K562 (cell line): ENCODE measurements at regions not wholly inside any gene's neighbourhood (a gene's known extent, or its start where the extent isn't known, plus 50 kb on each side); places are given as distances from the start of the nearest gene placed in this dataset.

ENCODE experiments used
- ATAC-seq: fragments of 200-7000 bp; cut with Tn5 transposase; 3 replicates; pipeline ENCODE4 v1.9.1; 2020; ENCODE audit warnings: moderate library complexity
- BruUV-seq: library from RNA; stranded (reverse); fragments of 400-500 nt; replicated peaks from 2 replicates; lab custom pipeline; 2021; lab: Mats Ljungman, UMichigan
- CTCF ChIA-PET: fragments of 300-600 bp; formaldehyde crosslinking; extraction: SDS; loops from one replicate; lab custom pipeline; 2021; ENCODE audit warnings: low intra/inter-chr PET ratio; lab: Yijun Ruan, JAX
- POLR2A ChIA-PET: fragments of 300-600, 350-650 bp; sonication (Branson Sonifier 250); formaldehyde crosslinking; extraction: SDS; loops from one replicate; lab custom pipeline; 2021; ENCODE audit warnings: antibody characterized with exemption, inconsistent platforms; lab: Yijun Ruan, JAX
- DNase-seq, 4 experiments: peaks; one replicate each; pipeline versions ENCODE4 v3.0.0 to v3.0.0-alpha.2; 2011 to 2018; ENCODE audit warnings: low spot score in 3 of 4, mixed read lengths in 3 of 4; ENCODE audit errors: extremely low read depth in 1 of 4
- FAIRE-seq: peaks from 2 replicates; lab custom pipeline; 2011; peaks lifted over from hg19 to GRCh38; lab: Jason Lieb, UNC
- H2AFZ ChIP-seq: 2 replicates; pipeline ENCODE4 v1.6.0; 2011; ENCODE audit warnings: low read depth, low read length, control low read depth, inconsistent platforms
- H3K27ac ChIP-seq: fragments of 200-600 bp; 3 replicates; pipeline ENCODE4 v1.8.0; 2011; ENCODE audit warnings: low read depth, mild to moderate bottlenecking, control low read depth, inconsistent platforms, low read length, moderate library complexity, mixed read lengths; ENCODE audit errors: extremely low read depth
- H3K27me3 ChIP-seq, 2 experiments: fragments of 300-600 bp in 1 of 2; 2 replicates in 1 of 2; 3 replicates in 1 of 2; pipeline versions ENCODE4 v1.6.0 to v1.8.0; 2011; ENCODE audit warnings: inconsistent platforms in 2 of 2, low read length in 2 of 2, mild to moderate bottlenecking in 1 of 2, mixed read lengths in 1 of 2, moderate library complexity in 1 of 2; ENCODE audit not compliant: control insufficient read depth in 2 of 2, insufficient read depth in 2 of 2
- H3K36me3 ChIP-seq: fragments of 300-600 bp; 3 replicates; pipeline ENCODE4 v1.8.0; 2011; ENCODE audit warnings: mild to moderate bottlenecking, low read length, inconsistent platforms; ENCODE audit not compliant: control insufficient read depth, insufficient read depth
- H3K4me1 ChIP-seq, 2 experiments: fragments of 200-600 bp in 1 of 2; replicated peaks in 1 of 2; 2 replicates in 1 of 2; 3 replicates in 1 of 2; pipeline versions ENCODE4 v1.5.1 to v1.8.0; 2011; ENCODE audit warnings: inconsistent platforms in 2 of 2, low read length in 2 of 2, mild to moderate bottlenecking in 1 of 2, mixed read lengths in 1 of 2, moderate library complexity in 1 of 2; ENCODE audit not compliant: control insufficient read depth in 2 of 2, insufficient read depth in 2 of 2
- H3K4me2 ChIP-seq: 2 replicates; pipeline ENCODE4 v1.6.1; 2011; ENCODE audit warnings: low read length, control low read depth, inconsistent platforms, mixed read lengths; ENCODE audit not compliant: insufficient read depth
- H3K4me3 ChIP-seq: fragments of 200-600 bp; sonication (generic), shearing (Covaris generic); 2 replicates; pipeline ENCODE4 v1.5.1; 2016; ENCODE audit warnings: control low read depth, inconsistent platforms
- H3K79me2 ChIP-seq: fragments of 200-600 bp; 3 replicates; pipeline ENCODE4 v1.8.0; 2011; ENCODE audit warnings: low read length, inconsistent platforms; ENCODE audit not compliant: control insufficient read depth, insufficient read depth
- H3K9ac ChIP-seq, 2 experiments: 2 replicates each; pipeline versions ENCODE4 v1.6.0 to v1.6.1; 2011; ENCODE audit warnings: low read depth in 2 of 2, low read length in 2 of 2, control low read depth in 1 of 2, inconsistent platforms in 1 of 2, mild to moderate bottlenecking in 1 of 2, mixed read lengths in 1 of 2; ENCODE audit not compliant: insufficient read depth in 1 of 2
- H3K9me1 ChIP-seq: one replicate; pipeline ENCODE4 v1.6.0; 2011; ENCODE audit warnings: inconsistent platforms, mild to moderate bottlenecking, low read length, moderate library complexity; ENCODE audit not compliant: control insufficient read depth, insufficient read depth
- H3K9me3 ChIP-seq: replicated peaks from 2 replicates; pipeline ENCODE4 v1.5.1; 2011; ENCODE audit warnings: low read depth, low read length, inconsistent platforms; ENCODE audit not compliant: control insufficient read depth, insufficient read depth
- H4K20me1 ChIP-seq: replicated peaks from 2 replicates; pipeline ENCODE4 v1.6.1; 2011; ENCODE audit warnings: low read length, inconsistent platforms, mixed read lengths; ENCODE audit not compliant: control insufficient read depth, insufficient read depth
- CREB3 ChIP-seq: fragments of 450-650 bp; conservative IDR thresholded peaks from 2 replicates; pipeline ENCODE4 v1.6.1; 2016; ENCODE audit warnings: missing genetic modification characterization, low read depth, mild to moderate bottlenecking, missing compliant biosample characterization, moderate library complexity
- DIDO1 ChIP-seq: fragments of 450-650 bp; IDR thresholded peaks from 2 replicates; pipeline ENCODE4 v1.6.1; 2016; ENCODE audit warnings: low read depth, missing biosample characterization, missing genetic modification characterization
- GABPB1 ChIP-seq: sonication (generic); formaldehyde crosslinking; IDR thresholded peaks from 2 replicates; pipeline ENCODE4 v1.8.0; 2022; ENCODE audit warnings: mild to moderate bottlenecking, missing genetic modification reagents
- KDM4B ChIP-seq, 2 experiments: fragments of 450-650 bp in 1 of 2; sonication (generic) in 1 of 2; IDR thresholded peaks; 2 replicates each; pipeline ENCODE4 v1.6.1; 2016 to 2017; ENCODE audit warnings: borderline replicate concordance in 2 of 2, antibody characterized with exemption in 1 of 2, low read depth in 1 of 2, mild to moderate bottlenecking in 1 of 2
- MEF2D ChIP-seq: conservative IDR thresholded peaks from 2 replicates; pipeline ENCODE4 v1.6.1; 2016; ENCODE audit warnings: low read depth, missing genetic modification characterization, missing compliant biosample characterization
- MXD1 ChIP-seq: fragments of 250-450 bp; sonication (Bioruptor Pico); IDR thresholded peaks from 2 replicates; pipeline ENCODE4 v1.8.0; 2021; ENCODE audit warnings: borderline replicate concordance, mild to moderate bottlenecking, moderate library complexity; ENCODE audit not compliant: poor library complexity, severe bottlenecking
- PHB ChIP-seq: fragments of 250-450 bp; sonication (Bioruptor Pico); IDR thresholded peaks from 2 replicates; pipeline ENCODE4 v1.5.0; 2021
- POLR3A ChIP-seq: IDR thresholded peaks from 2 replicates; pipeline ENCODE4 v1.6.1; 2011; ENCODE audit warnings: borderline replicate concordance, mild to moderate bottlenecking, moderate library complexity; ENCODE audit not compliant: insufficient read length, insufficient read depth; ENCODE audit errors: extremely low read depth
- SETDB1 ChIP-seq: IDR thresholded peaks from one replicate; pipeline ENCODE4 v1.6.1; 2012; ENCODE audit warnings: low read length, control low read depth, inconsistent platforms
- XRCC3 ChIP-seq: fragments of 450-650 bp; IDR thresholded peaks from 2 replicates; pipeline ENCODE4 v1.6.1; 2017; ENCODE audit warnings: mild to moderate bottlenecking, moderate library complexity
- ZNF165 ChIP-seq: fragments of 250-450 bp; sonication (Bioruptor Pico); IDR thresholded peaks from 2 replicates; pipeline ENCODE4 v1.4.0; 2020; ENCODE audit warnings: borderline replicate concordance
- ZNF282 ChIP-seq: sonication (generic); formaldehyde crosslinking; IDR thresholded peaks from 2 replicates; pipeline ENCODE4 v1.8.1; 2023; ENCODE audit warnings: missing genetic modification reagents
- ZNF511 ChIP-seq: sonication (generic); formaldehyde crosslinking; IDR thresholded peaks from 2 replicates; pipeline ENCODE4 v1.8.0; 2022; ENCODE audit warnings: mild to moderate bottlenecking, missing genetic modification reagents
- ZSCAN29 ChIP-seq: fragments of 450-650 bp; IDR thresholded peaks from 2 replicates; pipeline ENCODE4 v1.6.1; 2017
- WGBS: fragments of 100-300 bp; shearing (Covaris generic); methylation state at CpG from one replicate; pipeline ENCODE4 v1.1.6; 2016; ENCODE audit warnings: low coverage, mixed read lengths; ENCODE audit not compliant: insufficient coverage; ENCODE audit errors: missing lambda C conversion rate; 5-methylcytosine and 5-hydroxymethylcytosine counted together
- in situ Hi-C: fragments of 300-500 bp; cut with MboI; formaldehyde crosslinking; loops from 4 replicates; pipeline ENCODE4 v1.15.0; 2018; ENCODE audit warnings: inconsistent platforms, mixed read lengths
- intact Hi-C: fragments of 100-400 bp; cut with micrococcal nuclease; formaldehyde crosslinking; loops from 2 replicates; pipeline ENCODE4 v1.14.2; 2022
- TF ChIP-seq, protein P1 (sequence below): fragments of 450-650 bp; IDR thresholded peaks from 2 replicates; pipeline ENCODE4 v1.6.1; 2018; ENCODE audit warnings: mild to moderate bottlenecking, low read depth; ENCODE audit not compliant: partially characterized antibody

- H3K9me1 ChIP-seq, result no peaks in the 10 kb centered on the region
- TF ChIP-seq DIDO1 (tag) (no peak), POLR3A (no peak), PHB (CRISPR knock-in tag) (no peak), SETDB1 (no peak), ZNF282 (CRISPR knock-in tag) (no peak), ZNF511 (CRISPR knock-in tag) (no peak), MEF2D (tag) (no peak), ZNF165 (CRISPR knock-in tag) (no peak), XRCC3 (no peak), MXD1 (no peak), KDM4B (IDR thresholded peaks at IDR 0.05; ENCODE audit: borderline replicate concordance in 2 of 2, low read depth in 1 of 2) (no peak), CREB3 (tag) (no peak), ZSCAN29 (no peak), GABPB1 (CRISPR knock-in tag) (no peak)
- TF ChIP-seq, protein P1, sequence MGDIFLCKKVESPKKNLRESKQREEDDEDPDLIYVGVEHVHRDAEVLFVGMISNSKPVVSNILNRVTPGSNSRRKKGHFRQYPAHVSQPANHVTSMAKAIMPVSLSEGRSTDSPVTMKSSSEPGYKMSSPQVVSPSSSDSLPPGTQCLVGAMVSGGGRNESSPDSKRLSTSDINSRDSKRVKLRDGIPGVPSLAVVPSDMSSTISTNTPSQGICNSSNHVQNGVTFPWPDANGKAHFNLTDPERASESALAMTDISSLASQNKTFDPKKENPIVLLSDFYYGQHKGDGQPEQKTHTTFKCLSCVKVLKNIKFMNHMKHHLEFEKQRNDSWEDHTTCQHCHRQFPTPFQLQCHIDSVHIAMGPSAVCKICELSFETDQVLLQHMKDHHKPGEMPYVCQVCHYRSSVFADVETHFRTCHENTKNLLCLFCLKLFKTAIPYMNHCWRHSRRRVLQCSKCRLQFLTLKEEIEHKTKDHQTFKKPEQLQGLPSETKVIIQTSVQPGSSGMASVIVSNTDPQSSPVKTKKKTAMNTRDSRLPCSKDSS, result no peak
- TF ChIP-seq, all 486 proteins: peak for 0
- intact Hi-C loops, result no loop called here
- H3K79me2 ChIP-seq, result no peaks in the 10 kb centered on the region
- no peak overlapping the region for H3K9ac ChIP-seq
- H3K27me3 ChIP-seq, result no peaks in the 10 kb centered on the region
- CTCF ChIA-PET, result no interaction called here
- no peak overlapping the region for H3K4me2 ChIP-seq
- DNase-seq, result no peak
- H3K9me3 ChIP-seq, result no peaks in the 10 kb centered on the region
- H3K27ac ChIP-seq, result no peak overlapping the region
- no TSS peak for BruUV-seq
- H3K4me3 ChIP-seq, result no peak overlapping the region
- no peak overlapping the region for H2AFZ ChIP-seq
- H4K20me1 ChIP-seq, result no peaks in the 10 kb centered on the region
- in situ Hi-C loops, result no loop called here
- POLR2A ChIA-PET, result no interaction called here
- no peaks in the 10 kb centered on the region for H3K36me3 ChIP-seq
- WGBS, result 6% methylated on average over 2 of the region's 2 CpGs
- no peaks in the 10 kb centered on the region for H3K4me1 ChIP-seq
- no peak for FAIRE-seq
- no peak for ATAC-seq
Observed at GRCh38 chr9:79268806-79269205, 303.0 kb upstream of the TLE4 start.
